ENCODE measurements at regions not wholly inside any gene's neighbourhood (a gene's known extent, or its start where the extent isn't known, plus 50 kb on each side); places are given as distances from the start of the nearest gene placed in this dataset.

DNA sequence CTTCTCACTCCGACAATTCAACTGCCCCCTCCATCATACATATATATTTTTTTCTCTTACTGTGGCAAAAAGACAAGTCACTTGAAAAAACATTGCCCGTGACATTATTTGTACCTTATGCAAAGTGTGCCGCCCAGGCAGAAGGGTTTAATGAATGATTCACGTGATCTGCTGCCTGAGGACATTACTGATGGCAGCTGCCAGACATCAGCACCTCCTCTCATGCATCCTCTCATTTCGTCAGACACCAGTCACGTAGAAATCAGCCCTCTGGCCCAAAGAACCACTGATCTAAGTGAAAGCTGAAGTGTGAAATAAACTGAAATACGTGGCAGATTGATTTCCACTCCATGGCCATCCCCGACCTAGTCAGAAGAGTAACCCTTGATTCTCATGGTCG lies 218.8 kb upstream of the PDE10A start:
- no peaks in the 10 kb centered on the region for H3K27me3 ChIP-seq (ENCODE audit: low read length)
- H4K20me1 ChIP-seq (ENCODE audit: low read depth, low read length), result no peaks in the 10 kb centered on the region
- H3K9me3 ChIP-seq (ENCODE audit: insufficient read depth, low read length), result no peaks in the 10 kb centered on the region
- no peak overlapping the region for H2AFZ ChIP-seq (ENCODE audit: low read depth, low read length, severe bottlenecking)
- H3F3A ChIP-seq (ENCODE audit: insufficient read depth), result no peaks in the 10 kb centered on the region
- no peak overlapping the region for H3K4me2 ChIP-seq (ENCODE audit: low read depth, low read length, poor library complexity, severe bottlenecking)
- no peak overlapping the region for H3K9ac ChIP-seq (ENCODE audit: low read length)
- H3K79me2 ChIP-seq (ENCODE audit: insufficient read depth, low read length), result no peaks in the 10 kb centered on the region
- TF ChIP-seq, protein P1, sequence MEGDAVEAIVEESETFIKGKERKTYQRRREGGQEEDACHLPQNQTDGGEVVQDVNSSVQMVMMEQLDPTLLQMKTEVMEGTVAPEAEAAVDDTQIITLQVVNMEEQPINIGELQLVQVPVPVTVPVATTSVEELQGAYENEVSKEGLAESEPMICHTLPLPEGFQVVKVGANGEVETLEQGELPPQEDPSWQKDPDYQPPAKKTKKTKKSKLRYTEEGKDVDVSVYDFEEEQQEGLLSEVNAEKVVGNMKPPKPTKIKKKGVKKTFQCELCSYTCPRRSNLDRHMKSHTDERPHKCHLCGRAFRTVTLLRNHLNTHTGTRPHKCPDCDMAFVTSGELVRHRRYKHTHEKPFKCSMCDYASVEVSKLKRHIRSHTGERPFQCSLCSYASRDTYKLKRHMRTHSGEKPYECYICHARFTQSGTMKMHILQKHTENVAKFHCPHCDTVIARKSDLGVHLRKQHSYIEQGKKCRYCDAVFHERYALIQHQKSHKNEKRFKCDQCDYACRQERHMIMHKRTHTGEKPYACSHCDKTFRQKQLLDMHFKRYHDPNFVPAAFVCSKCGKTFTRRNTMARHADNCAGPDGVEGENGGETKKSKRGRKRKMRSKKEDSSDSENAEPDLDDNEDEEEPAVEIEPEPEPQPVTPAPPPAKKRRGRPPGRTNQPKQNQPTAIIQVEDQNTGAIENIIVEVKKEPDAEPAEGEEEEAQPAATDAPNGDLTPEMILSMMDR (IDR thresholded peaks at IDR 0.05; ENCODE audit: insufficient read depth, low read length, poor library complexity, severe bottlenecking), result no peak
- no peak for TF ChIP-seq EZH2phosphoT487 (conservative IDR thresholded peaks at IDR 0.05; ENCODE audit: low read length)
- H3K27ac ChIP-seq (ENCODE audit: low read depth, low read length), result no peak overlapping the region
- H3K36me3 ChIP-seq (ENCODE audit: low read length), result no peaks in the 10 kb centered on the region
- H3K9me2 ChIP-seq (replicated peaks; ENCODE audit: insufficient read depth, low read length), result no peaks in the 10 kb centered on the region
- H3K4me3 ChIP-seq (ENCODE audit: insufficient read depth, low read length, poor library complexity, severe bottlenecking), result no peak overlapping the region

DNA sequence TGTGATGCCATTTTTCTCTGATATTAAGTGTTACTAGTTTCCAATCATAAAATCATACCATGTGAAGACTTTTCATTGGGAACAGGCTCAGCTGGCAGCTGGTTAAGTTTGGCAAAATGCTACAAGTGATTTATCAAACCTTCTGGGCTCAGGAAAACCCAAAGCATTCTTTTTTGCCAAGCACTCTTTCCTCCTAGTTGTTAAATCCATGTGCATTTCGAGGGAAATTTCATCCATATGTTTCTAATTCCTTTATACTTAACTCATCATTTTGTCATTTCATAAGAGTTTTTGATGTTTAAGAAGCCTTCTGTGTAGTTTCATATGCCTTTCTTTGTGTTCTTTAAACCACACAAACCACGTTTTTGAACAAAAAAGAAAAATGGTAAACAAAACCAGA lies 217.6 kb upstream of the PDE10A start:
- Histone ChIP-seq H4K20me1 (ENCODE audit: low read depth, low read length) (no peaks in the 10 kb centered on the region), H3K4me2 (ENCODE audit: low read depth, low read length, poor library complexity, severe bottlenecking) (no peak overlapping the region), H3K36me3 (ENCODE audit: low read length) (no peaks in the 10 kb centered on the region), H3K4me3 (ENCODE audit: insufficient read depth, low read length, poor library complexity, severe bottlenecking) (no peak overlapping the region), H3K27me3 (ENCODE audit: low read length) (no peaks in the 10 kb centered on the region), H3F3A (ENCODE audit: insufficient read depth) (no peaks in the 10 kb centered on the region), H3K9ac (ENCODE audit: low read length) (no peak overlapping the region), H3K9me2 (replicated peaks; ENCODE audit: insufficient read depth, low read length) (no peaks in the 10 kb centered on the region), H3K27ac (ENCODE audit: low read depth, low read length) (no peak overlapping the region), H2AFZ (ENCODE audit: low read depth, low read length, severe bottlenecking) (no peak overlapping the region), H3K79me2 (ENCODE audit: insufficient read depth, low read length) (no peaks in the 10 kb centered on the region), H3K9me3 (ENCODE audit: insufficient read depth, low read length) (no peaks in the 10 kb centered on the region)
- TF ChIP-seq EZH2phosphoT487 (conservative IDR thresholded peaks at IDR 0.05; ENCODE audit: low read length), result no peak
- TF ChIP-seq, protein P1 (IDR thresholded peaks at IDR 0.05; ENCODE audit: insufficient read depth, low read length, poor library complexity, severe bottlenecking), result no peak

DNA sequence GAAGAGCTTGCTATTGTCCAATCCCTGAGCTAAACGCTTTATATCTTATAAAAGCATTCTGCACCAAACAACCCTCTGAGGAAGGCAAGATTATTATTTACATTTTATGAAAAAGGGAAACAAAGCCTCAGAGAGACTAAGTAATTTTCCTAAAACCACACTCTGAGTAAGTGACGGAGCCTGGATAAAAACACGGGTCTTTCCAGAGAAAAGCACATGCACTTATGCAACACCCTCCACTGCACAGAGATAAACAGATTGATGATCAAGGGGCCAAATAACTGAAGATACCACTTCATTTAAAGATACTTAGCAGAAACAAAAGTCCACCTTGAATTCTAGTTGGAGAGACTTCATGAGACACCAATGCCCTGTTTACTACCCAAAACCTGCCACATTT lies 214.7 kb upstream of the PDE10A start:
- no peak overlapping the region for H3K4me3 ChIP-seq (ENCODE audit: insufficient read depth, low read length, poor library complexity, severe bottlenecking)
- no peaks in the 10 kb centered on the region for H3F3A ChIP-seq (ENCODE audit: insufficient read depth)
- no peaks in the 10 kb centered on the region for H3K36me3 ChIP-seq (ENCODE audit: low read length)
- no peak overlapping the region for H2AFZ ChIP-seq (ENCODE audit: low read depth, low read length, severe bottlenecking)
- H3K79me2 ChIP-seq (ENCODE audit: insufficient read depth, low read length), result no peaks in the 10 kb centered on the region
- H3K27ac ChIP-seq (ENCODE audit: low read depth, low read length), result no peak overlapping the region
- H3K9ac ChIP-seq (ENCODE audit: low read length), result no peak overlapping the region
- no peaks in the 10 kb centered on the region for H3K9me3 ChIP-seq (ENCODE audit: insufficient read depth, low read length)
- no peaks in the 10 kb centered on the region for H4K20me1 ChIP-seq (ENCODE audit: low read depth, low read length)
- TF ChIP-seq, protein P1 (IDR thresholded peaks at IDR 0.05; ENCODE audit: insufficient read depth, low read length, poor library complexity, severe bottlenecking), result no peak
- TF ChIP-seq EZH2phosphoT487 (conservative IDR thresholded peaks at IDR 0.05; ENCODE audit: low read length), result no peak
- H3K4me2 ChIP-seq (ENCODE audit: low read depth, low read length, poor library complexity, severe bottlenecking), result no peak overlapping the region
- H3K9me2 ChIP-seq (replicated peaks; ENCODE audit: insufficient read depth, low read length), result no peaks in the 10 kb centered on the region
- H3K27me3 ChIP-seq (ENCODE audit: low read length), result no peaks in the 10 kb centered on the region

All from SU-DHL-6 (cell line).